Neural cell (in vitro differentiated cells): ENCODE measurements at regions not wholly inside any gene's neighbourhood (a gene's known extent, or its start where the extent isn't known, plus 50 kb on each side); places are given as distances from the start of the nearest gene placed in this dataset.

Experiments used
- H2AFZ ChIP-seq: fragments of 200-600, 300-800 bp; sonication (generic), shearing (Covaris generic); 2 replicates; pipeline ENCODE4 v1.6.0; 2014; ENCODE audit warnings: low read depth, mild to moderate bottlenecking, antibody characterized with exemption, low read length, moderate library complexity
- H3F3A ChIP-seq: fragments of 200-600 bp; shearing (Covaris generic); 2 replicates; pipeline ENCODE4 v1.6.1; 2016; ENCODE audit warnings: mild to moderate bottlenecking, moderate library complexity, mixed read lengths, antibody characterized with exemption, low read length; ENCODE audit not compliant: insufficient read depth, poor library complexity, severe bottlenecking
- H3K27ac ChIP-seq: fragments of 200-600, 300-800 bp; sonication (generic), shearing (Covaris generic); 2 replicates; pipeline ENCODE4 v1.5.1; 2014; ENCODE audit warnings: mild to moderate bottlenecking, low read length, moderate library complexity
- H3K27me3 ChIP-seq: fragments of 300-800, 200-600 bp; sonication (generic), shearing (Covaris generic); 2 replicates; pipeline ENCODE4 v1.6.0; 2014; ENCODE audit warnings: mild to moderate bottlenecking, low read depth, low read length, moderate library complexity; ENCODE audit not compliant: insufficient read depth
- H3K36me3 ChIP-seq: fragments of 300-800, 200-600 bp; sonication (generic), shearing (Covaris generic); 2 replicates; pipeline ENCODE4 v1.5.1; 2014; ENCODE audit warnings: mild to moderate bottlenecking, antibody characterized with exemption, low read length, moderate library complexity; ENCODE audit not compliant: insufficient read depth
- H3K4me2 ChIP-seq: fragments of 300-800, 200-600 bp; sonication (generic), shearing (Covaris generic); 2 replicates; pipeline ENCODE4 v1.6.0; 2014; ENCODE audit warnings: mild to moderate bottlenecking, low read length
- H3K4me3 ChIP-seq: fragments of 300-800, 200-600 bp; sonication (generic), shearing (Covaris generic); 2 replicates; pipeline ENCODE4 v1.5.1; 2014; ENCODE audit warnings: mild to moderate bottlenecking, low read length, moderate library complexity
- H3K79me2 ChIP-seq: fragments of 200-600 bp; shearing (Covaris generic); replicated peaks from 2 replicates; pipeline ENCODE4 v1.6.0; 2014; ENCODE audit warnings: mild to moderate bottlenecking, low read length, moderate library complexity; ENCODE audit not compliant: insufficient read depth
- H3K9ac ChIP-seq: fragments of 300-800, 200-600 bp; sonication (generic), shearing (Covaris generic); 2 replicates; pipeline ENCODE4 v1.6.1; 2016; ENCODE audit warnings: mild to moderate bottlenecking, low read length, mixed read lengths
- H3K9me2 ChIP-seq: fragments of 200-600 bp; shearing (Covaris generic); 2 replicates; pipeline ENCODE4 v1.6.1; 2016; ENCODE audit warnings: mild to moderate bottlenecking, low read length, mixed read lengths; ENCODE audit not compliant: insufficient read depth
- H3K9me3 ChIP-seq: fragments of 200-600, 300-800 bp; sonication (generic), shearing (Covaris generic); 2 replicates; pipeline ENCODE4 v1.6.1; 2016; ENCODE audit warnings: mild to moderate bottlenecking, mixed run types, low read length, moderate library complexity, mixed read lengths
- H4K20me1 ChIP-seq: fragments of 200-600 bp; shearing (Covaris generic); 2 replicates; pipeline ENCODE4 v1.6.1; 2016; ENCODE audit warnings: mild to moderate bottlenecking, mixed run types; ENCODE audit not compliant: insufficient read depth
- CTCF ChIP-seq: fragments of 450-650 bp; IDR thresholded peaks from 2 replicates; pipeline ENCODE4 v1.5.1; 2014; ENCODE audit warnings: antibody characterized with exemption, mild to moderate bottlenecking, moderate library complexity; ENCODE audit not compliant: poor library complexity, severe bottlenecking
- EP300 ChIP-seq: fragments of 450-650 bp; conservative IDR thresholded peaks from 2 replicates; pipeline ENCODE4 v1.6.1; 2014; ENCODE audit warnings: antibody characterized with exemption, mild to moderate bottlenecking, moderate library complexity; ENCODE audit not compliant: poor library complexity, severe bottlenecking
- EZH2 ChIP-seq: fragments of 200-600, 300-800 bp; shearing (Covaris generic), sonication (generic); IDR thresholded peaks from 2 replicates; pipeline ENCODE4 v1.6.1; 2014; ENCODE audit warnings: antibody characterized with exemption, low read length, borderline replicate concordance, mild to moderate bottlenecking; ENCODE audit not compliant: insufficient read depth, poor library complexity, severe bottlenecking
- MXI1 ChIP-seq: fragments of 450-650 bp; conservative IDR thresholded peaks from 2 replicates; pipeline ENCODE4 v1.6.1; 2014; ENCODE audit warnings: antibody characterized with exemption, mild to moderate bottlenecking; ENCODE audit not compliant: poor library complexity, severe bottlenecking
- POLR2AphosphoS5 ChIP-seq: IDR thresholded peaks from 2 replicates; pipeline ENCODE4 v1.6.1; 2012
- REST ChIP-seq: IDR thresholded peaks from 2 replicates; pipeline ENCODE4 v1.6.1; 2012; ENCODE audit warnings: borderline replicate concordance
- SMC3 ChIP-seq: fragments of 450-650 bp; conservative IDR thresholded peaks from 2 replicates; pipeline ENCODE4 v1.6.1; 2014; ENCODE audit warnings: antibody characterized with exemption, mild to moderate bottlenecking, moderate library complexity; ENCODE audit not compliant: poor library complexity
- TAF1 ChIP-seq: IDR thresholded peaks from 2 replicates; pipeline ENCODE4 v1.6.1; 2012; ENCODE audit warnings: low read depth

DNA sequence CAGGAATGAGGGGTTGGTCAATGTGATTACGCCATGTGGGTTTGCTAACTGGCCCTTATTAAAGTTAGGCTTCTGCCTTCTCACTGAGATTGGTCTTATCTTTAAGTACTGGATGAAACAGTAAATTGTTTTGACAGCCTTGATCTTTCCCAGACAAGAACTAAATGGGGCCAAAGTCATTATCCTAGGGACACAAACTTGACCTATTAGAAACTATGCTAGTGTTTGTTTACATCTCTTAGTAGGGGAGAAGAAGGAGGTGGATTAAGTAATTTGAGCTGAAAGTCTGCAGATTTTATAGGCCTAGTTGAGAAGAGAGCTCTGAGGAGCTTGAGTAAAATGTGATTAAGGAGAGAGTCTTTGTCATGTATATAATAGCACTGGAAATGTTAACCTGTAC lies 386.9 kb downstream of the HTR7 start:
- H3K79me2 ChIP-seq = no peaks in the 10 kb centered on the region
- no peak overlapping the region for H2AFZ ChIP-seq
- no peaks in the 10 kb centered on the region for H3K27me3 ChIP-seq
- H3K9me3 ChIP-seq = no peaks in the 10 kb centered on the region
- H4K20me1 ChIP-seq = no peaks in the 10 kb centered on the region
- no peak for TF ChIP-seq EP300
- no peak for TF ChIP-seq SMC3
- no peak for TF ChIP-seq POLR2AphosphoS5
- no peak for TF ChIP-seq TAF1
- TF ChIP-seq EZH2 = no peak
- TF ChIP-seq MXI1 = no peak
- TF ChIP-seq REST = no peak
- TF ChIP-seq CTCF = no peak
- no peaks in the 10 kb centered on the region for H3K36me3 ChIP-seq
- H3K4me2 ChIP-seq = no peak overlapping the region
- no peak overlapping the region for H3K4me3 ChIP-seq
- H3F3A ChIP-seq = no peaks in the 10 kb centered on the region
- H3K9ac ChIP-seq = no peak overlapping the region
- no peak overlapping the region for H3K27ac ChIP-seq
- H3K9me2 ChIP-seq = no peaks in the 10 kb centered on the region

GRCh38 chr10:90480466-90480865 lies 377.4 kb downstream of the HTR7 start:
- Histone ChIP-seq H3K4me3 (no peak overlapping the region), H4K20me1 (no peaks in the 10 kb centered on the region), H3K27ac (peak overlapping the region; percentile 76), H3K27me3 (no peaks in the 10 kb centered on the region), H3K79me2 (no peaks in the 10 kb centered on the region), H3K9ac (no peak overlapping the region), H2AFZ (no peak overlapping the region), H3K9me3 (no peaks in the 10 kb centered on the region), H3F3A (no peaks in the 10 kb centered on the region), H3K36me3 (no peaks in the 10 kb centered on the region), H3K4me2 (no peak overlapping the region), H3K9me2 (no peaks in the 10 kb centered on the region)
- no peak for TF ChIP-seq MXI1
- no peak for TF ChIP-seq SMC3

GRCh38 chr10:90481326-90481923 lies 376.4 kb downstream of the HTR7 start:
- Histone ChIP-seq H4K20me1 (no peaks in the 10 kb centered on the region), H3K9ac (no peak overlapping the region), H3K9me2 (no peaks in the 10 kb centered on the region), H3F3A (no peaks in the 10 kb centered on the region), H3K4me2 (no peak overlapping the region), H3K4me3 (no peak overlapping the region), H3K9me3 (no peaks in the 10 kb centered on the region), H3K79me2 (no peaks in the 10 kb centered on the region), H3K27me3 (no peaks in the 10 kb centered on the region), H3K36me3 (no peaks in the 10 kb centered on the region), H2AFZ (no peak overlapping the region), H3K27ac (peak overlapping the region; percentile 76)
- TF ChIP-seq POLR2AphosphoS5 = peak; percentile 61
- TF ChIP-seq EZH2 = no peak
- TF ChIP-seq EP300 = peak; percentile 92
